GM23338 (cell line): ENCODE measurements at regions not wholly inside any gene's neighbourhood (a gene's known extent, or its start where the extent isn't known, plus 50 kb on each side); places are given as distances from the start of the nearest gene placed in this dataset.

Experiments
- ATAC-seq: fragments of 200-7000 bp; cut with Tn5 transposase; 3 replicates; pipeline ENCODE4 v1.9.1; 2020
- DNase-seq: peaks from one replicate; pipeline ENCODE4 v3.0.0-alpha.2; 2015; ENCODE audit warnings: low spot score
- H2AFZ ChIP-seq: fragments of 200-600 bp; sonication (generic); 2 replicates; pipeline ENCODE4 v1.8.0; 2016; ENCODE audit warnings: antibody characterized with exemption, mild to moderate bottlenecking, moderate library complexity
- H3F3A ChIP-seq: fragments of 200-600 bp; sonication (generic); replicated peaks from 2 replicates; pipeline ENCODE4 v1.8.0; 2017; ENCODE audit warnings: antibody characterized with exemption, mixed run types, low read depth
- H3K27ac ChIP-seq: fragments of 200-600 bp; sonication (generic); 2 replicates; pipeline ENCODE4 v1.6.1; 2016; ENCODE audit warnings: low read depth
- H3K27me3 ChIP-seq: fragments of 200-600 bp; sonication (generic); 2 replicates; pipeline ENCODE4 v1.8.0; 2016; ENCODE audit warnings: mild to moderate bottlenecking, mixed run types, moderate library complexity; ENCODE audit not compliant: insufficient read depth
- H3K36me3 ChIP-seq: fragments of 200-600 bp; sonication (generic); 2 replicates; pipeline ENCODE4 v1.8.0; 2016; ENCODE audit warnings: mild to moderate bottlenecking; ENCODE audit not compliant: insufficient read depth
- H3K4me1 ChIP-seq: fragments of 200-600 bp; sonication (generic); 2 replicates; pipeline ENCODE4 v1.8.0; 2016; ENCODE audit warnings: mild to moderate bottlenecking, moderate library complexity; ENCODE audit not compliant: insufficient read depth
- H3K4me2 ChIP-seq: fragments of 200-600 bp; sonication (generic); 2 replicates; pipeline ENCODE4 v1.7.1; 2017; ENCODE audit warnings: mixed run types
- H3K4me3 ChIP-seq: fragments of 200-600 bp; sonication (generic); 2 replicates; pipeline ENCODE4 v1.6.1; 2016; ENCODE audit warnings: mixed run types
- H3K79me2 ChIP-seq: fragments of 200-600 bp; sonication (generic); replicated peaks from 2 replicates; pipeline ENCODE4 v1.8.0; 2017; ENCODE audit warnings: mild to moderate bottlenecking; ENCODE audit not compliant: insufficient read depth
- H3K9me2 ChIP-seq: fragments of 200-600 bp; sonication (generic); 2 replicates; pipeline ENCODE4 v1.8.0; 2017; ENCODE audit not compliant: insufficient read depth
- H4K20me1 ChIP-seq: fragments of 200-600 bp; sonication (generic); replicated peaks from 2 replicates; pipeline ENCODE4 v1.8.0; 2017; ENCODE audit warnings: mild to moderate bottlenecking; ENCODE audit not compliant: insufficient read depth
- H3K27ac Mint-ChIP-seq: 2 replicates; pipeline ENCODE4 v1.8.0; 2020; ENCODE audit warnings: inconsistent platforms, mild to moderate bottlenecking, moderate library complexity, mixed read lengths
- H3K27me3 Mint-ChIP-seq: 3 replicates; pipeline ENCODE4 v1.8.0; 2022; ENCODE audit warnings: low read depth, mild to moderate bottlenecking, moderate library complexity, mixed read lengths, inconsistent platforms; ENCODE audit not compliant: insufficient read depth, poor library complexity
- H3K36me3 Mint-ChIP-seq: 3 replicates; pipeline ENCODE4 v1.8.0; 2021; ENCODE audit warnings: low read depth, mild to moderate bottlenecking, inconsistent platforms, moderate library complexity, mixed read lengths
- H3K4me1 Mint-ChIP-seq: 3 replicates; pipeline ENCODE4 v1.8.0; 2020; ENCODE audit warnings: mild to moderate bottlenecking, inconsistent platforms, mixed read lengths
- H3K4me3 Mint-ChIP-seq: 3 replicates; pipeline ENCODE4 v1.8.0; 2021; ENCODE audit warnings: moderate library complexity, mild to moderate bottlenecking, inconsistent platforms, mixed read lengths
- H3K9me3 Mint-ChIP-seq: 3 replicates; pipeline ENCODE4 v1.8.0; 2020; ENCODE audit warnings: moderate library complexity, mild to moderate bottlenecking, inconsistent platforms, mixed read lengths
- CREB1 ChIP-seq: fragments of 250-450 bp; sonication (Bioruptor Pico); IDR thresholded peaks from 2 replicates; pipeline ENCODE4 v1.5.0; 2020; ENCODE audit warnings: low read depth, mild to moderate bottlenecking, moderate library complexity
- EZH2 ChIP-seq: fragments of 200-600 bp; sonication (generic); IDR thresholded peaks from one replicate; pipeline ENCODE4 v1.8.0; 2017; ENCODE audit warnings: antibody characterized with exemption, mild to moderate bottlenecking, low read depth; ENCODE audit not compliant: unreplicated experiment
- EZH2phosphoT487 ChIP-seq: fragments of 200-600 bp; sonication (generic); IDR thresholded peaks from one replicate; pipeline ENCODE4 v1.8.1; 2018; ENCODE audit warnings: antibody characterized with exemption; ENCODE audit not compliant: unreplicated experiment
- JUNB ChIP-seq: IDR thresholded peaks from one replicate; pipeline ENCODE4 v1.6.1; 2016; ENCODE audit warnings: antibody characterized with exemption; ENCODE audit not compliant: unreplicated experiment
- POLR2AphosphoS5 ChIP-seq: IDR thresholded peaks from 2 replicates; pipeline ENCODE4 v1.6.1; 2016; ENCODE audit warnings: antibody characterized with exemption, low read depth
- STAT1 ChIP-seq: IDR thresholded peaks from one replicate; pipeline ENCODE4 v1.6.1; 2016; ENCODE audit warnings: antibody characterized with exemption; ENCODE audit not compliant: unreplicated experiment
- ZNF114 ChIP-seq: fragments of 250-450 bp; sonication (Bioruptor Pico); IDR thresholded peaks from 2 replicates; pipeline ENCODE4 v1.5.0; 2020; ENCODE audit warnings: mild to moderate bottlenecking, moderate library complexity
- ZNF331 ChIP-seq: fragments of 250-450 bp; sonication (Bioruptor Pico); IDR thresholded peaks from 2 replicates; pipeline ENCODE4 v1.5.0; 2020; ENCODE audit warnings: low read depth, mild to moderate bottlenecking, moderate library complexity
- TF ChIP-seq, protein P1 (sequence below): IDR thresholded peaks from 2 replicates; pipeline ENCODE4 v1.6.1; 2016; ENCODE audit warnings: antibody characterized with exemption
- TF ChIP-seq, protein P2 (sequence below): IDR thresholded peaks from one replicate; pipeline ENCODE4 v1.6.1; 2018; ENCODE audit warnings: antibody characterized with exemption; ENCODE audit not compliant: unreplicated experiment
- TF ChIP-seq, protein P3 (sequence below): fragments of 250-450 bp; sonication (Bioruptor Pico); IDR thresholded peaks from 2 replicates; pipeline ENCODE4 v1.5.0; 2020; ENCODE audit warnings: mild to moderate bottlenecking, moderate library complexity
- TF ChIP-seq, protein P4 (sequence below), 2 experiments: fragments of 200-600 bp in 1 of 2; sonication (generic) in 1 of 2; conservative IDR thresholded peaks; 2 replicates each; pipeline versions ENCODE4 v1.5.1 to v1.6.1; 2016 to 2017; ENCODE audit warnings: antibody characterized with exemption in 2 of 2, low read depth in 2 of 2, mild to moderate bottlenecking in 2 of 2, moderate library complexity in 1 of 2

DNA sequence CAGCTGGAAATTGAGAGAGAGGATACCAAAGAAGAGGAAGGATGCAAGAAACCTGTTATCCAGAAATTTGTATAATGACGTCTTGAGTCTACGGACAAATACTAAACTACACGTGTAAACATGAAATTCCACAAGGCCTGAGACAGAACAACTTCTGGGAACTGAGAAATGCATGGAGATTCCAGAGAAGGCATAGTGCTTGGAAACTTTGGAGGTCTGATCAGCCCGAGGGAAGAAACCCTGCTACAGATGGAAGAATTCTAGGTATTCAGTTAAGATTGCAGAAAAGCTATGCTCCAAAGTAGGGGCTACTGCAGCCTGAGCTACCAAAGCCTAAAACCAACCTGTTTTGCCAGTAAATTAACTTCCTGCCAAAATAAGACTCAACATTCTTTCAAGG, 120.4 kb downstream of the PDCL3 start (continued):
- TF ChIP-seq, protein P1, sequence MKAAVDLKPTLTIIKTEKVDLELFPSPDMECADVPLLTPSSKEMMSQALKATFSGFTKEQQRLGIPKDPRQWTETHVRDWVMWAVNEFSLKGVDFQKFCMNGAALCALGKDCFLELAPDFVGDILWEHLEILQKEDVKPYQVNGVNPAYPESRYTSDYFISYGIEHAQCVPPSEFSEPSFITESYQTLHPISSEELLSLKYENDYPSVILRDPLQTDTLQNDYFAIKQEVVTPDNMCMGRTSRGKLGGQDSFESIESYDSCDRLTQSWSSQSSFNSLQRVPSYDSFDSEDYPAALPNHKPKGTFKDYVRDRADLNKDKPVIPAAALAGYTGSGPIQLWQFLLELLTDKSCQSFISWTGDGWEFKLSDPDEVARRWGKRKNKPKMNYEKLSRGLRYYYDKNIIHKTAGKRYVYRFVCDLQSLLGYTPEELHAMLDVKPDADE = no peak
- TF ChIP-seq ZNF114 (no peak), EZH2 (no peak), CREB1 (CRISPR knock-in tag) (no peak)

DNA sequence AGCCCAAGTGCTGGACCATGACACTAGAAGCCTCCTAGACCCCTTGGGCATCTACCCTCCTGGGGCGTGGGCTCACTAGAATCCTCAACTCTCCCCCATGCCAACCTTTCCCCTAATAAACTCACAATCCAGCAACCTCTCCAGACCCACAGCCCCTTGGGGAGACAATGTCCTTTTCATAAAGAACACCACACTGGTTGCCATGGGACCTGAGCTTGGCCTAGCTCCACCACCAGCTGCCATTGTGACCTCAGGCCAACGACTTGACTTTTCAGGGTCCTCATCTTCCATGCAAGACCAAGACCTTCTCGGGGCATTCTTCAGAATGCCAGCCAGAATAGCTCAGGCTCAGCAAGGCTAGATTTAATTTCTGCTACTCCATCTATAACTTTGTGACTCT, 128.1 kb upstream of the NPAS2 start:
- no peak overlapping the region for H3K27ac Mint-ChIP-seq
- H3K4me1 Mint-ChIP-seq = peaks cover 8% of the 10 kb centered on the region; the same call in 2 of the 3 replicates
- Histone ChIP-seq H3K27ac (no peak overlapping the region), H3K9me2 (peaks cover 13% of the 10 kb centered on the region), H3K79me2 (no peaks in the 10 kb centered on the region), H3K4me2 (no peak overlapping the region), H2AFZ (no peak overlapping the region), H4K20me1 (no peaks in the 10 kb centered on the region), H3F3A (no peaks in the 10 kb centered on the region), H3K36me3 (no peaks in the 10 kb centered on the region), H3K27me3 (no peaks in the 10 kb centered on the region), H3K4me1 (0 out of 2 replicates have a peak, but pooled peaks cover 5% of the 10 kb centered on the region), H3K4me3 (no peak overlapping the region)
- H3K9me3 Mint-ChIP-seq = peaks cover 12% of the 10 kb centered on the region; the same call in 2 of the 3 replicates
- no peak for ATAC-seq
- H3K36me3 Mint-ChIP-seq = peaks cover 2% of the 10 kb centered on the region; the same call in 1 of the 3 replicates
- no peaks in the 10 kb centered on the region for H3K27me3 Mint-ChIP-seq
- H3K4me3 Mint-ChIP-seq = no peak overlapping the region
- DNase-seq = no peak
- TF ChIP-seq CREB1 (CRISPR knock-in tag) (no peak), EZH2phosphoT487 (no peak), ZNF331 (CRISPR knock-in tag) (no peak), STAT1 (no peak), ZNF114 (no peak), POLR2AphosphoS5 (no peak), JUNB (no peak)
- TF ChIP-seq, protein P2, sequence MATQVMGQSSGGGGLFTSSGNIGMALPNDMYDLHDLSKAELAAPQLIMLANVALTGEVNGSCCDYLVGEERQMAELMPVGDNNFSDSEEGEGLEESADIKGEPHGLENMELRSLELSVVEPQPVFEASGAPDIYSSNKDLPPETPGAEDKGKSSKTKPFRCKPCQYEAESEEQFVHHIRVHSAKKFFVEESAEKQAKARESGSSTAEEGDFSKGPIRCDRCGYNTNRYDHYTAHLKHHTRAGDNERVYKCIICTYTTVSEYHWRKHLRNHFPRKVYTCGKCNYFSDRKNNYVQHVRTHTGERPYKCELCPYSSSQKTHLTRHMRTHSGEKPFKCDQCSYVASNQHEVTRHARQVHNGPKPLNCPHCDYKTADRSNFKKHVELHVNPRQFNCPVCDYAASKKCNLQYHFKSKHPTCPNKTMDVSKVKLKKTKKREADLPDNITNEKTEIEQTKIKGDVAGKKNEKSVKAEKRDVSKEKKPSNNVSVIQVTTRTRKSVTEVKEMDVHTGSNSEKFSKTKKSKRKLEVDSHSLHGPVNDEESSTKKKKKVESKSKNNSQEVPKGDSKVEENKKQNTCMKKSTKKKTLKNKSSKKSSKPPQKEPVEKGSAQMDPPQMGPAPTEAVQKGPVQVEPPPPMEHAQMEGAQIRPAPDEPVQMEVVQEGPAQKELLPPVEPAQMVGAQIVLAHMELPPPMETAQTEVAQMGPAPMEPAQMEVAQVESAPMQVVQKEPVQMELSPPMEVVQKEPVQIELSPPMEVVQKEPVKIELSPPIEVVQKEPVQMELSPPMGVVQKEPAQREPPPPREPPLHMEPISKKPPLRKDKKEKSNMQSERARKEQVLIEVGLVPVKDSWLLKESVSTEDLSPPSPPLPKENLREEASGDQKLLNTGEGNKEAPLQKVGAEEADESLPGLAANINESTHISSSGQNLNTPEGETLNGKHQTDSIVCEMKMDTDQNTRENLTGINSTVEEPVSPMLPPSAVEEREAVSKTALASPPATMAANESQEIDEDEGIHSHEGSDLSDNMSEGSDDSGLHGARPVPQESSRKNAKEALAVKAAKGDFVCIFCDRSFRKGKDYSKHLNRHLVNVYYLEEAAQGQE = no peak
- TF ChIP-seq, protein P1 = no peak
- TF ChIP-seq, protein P3, sequence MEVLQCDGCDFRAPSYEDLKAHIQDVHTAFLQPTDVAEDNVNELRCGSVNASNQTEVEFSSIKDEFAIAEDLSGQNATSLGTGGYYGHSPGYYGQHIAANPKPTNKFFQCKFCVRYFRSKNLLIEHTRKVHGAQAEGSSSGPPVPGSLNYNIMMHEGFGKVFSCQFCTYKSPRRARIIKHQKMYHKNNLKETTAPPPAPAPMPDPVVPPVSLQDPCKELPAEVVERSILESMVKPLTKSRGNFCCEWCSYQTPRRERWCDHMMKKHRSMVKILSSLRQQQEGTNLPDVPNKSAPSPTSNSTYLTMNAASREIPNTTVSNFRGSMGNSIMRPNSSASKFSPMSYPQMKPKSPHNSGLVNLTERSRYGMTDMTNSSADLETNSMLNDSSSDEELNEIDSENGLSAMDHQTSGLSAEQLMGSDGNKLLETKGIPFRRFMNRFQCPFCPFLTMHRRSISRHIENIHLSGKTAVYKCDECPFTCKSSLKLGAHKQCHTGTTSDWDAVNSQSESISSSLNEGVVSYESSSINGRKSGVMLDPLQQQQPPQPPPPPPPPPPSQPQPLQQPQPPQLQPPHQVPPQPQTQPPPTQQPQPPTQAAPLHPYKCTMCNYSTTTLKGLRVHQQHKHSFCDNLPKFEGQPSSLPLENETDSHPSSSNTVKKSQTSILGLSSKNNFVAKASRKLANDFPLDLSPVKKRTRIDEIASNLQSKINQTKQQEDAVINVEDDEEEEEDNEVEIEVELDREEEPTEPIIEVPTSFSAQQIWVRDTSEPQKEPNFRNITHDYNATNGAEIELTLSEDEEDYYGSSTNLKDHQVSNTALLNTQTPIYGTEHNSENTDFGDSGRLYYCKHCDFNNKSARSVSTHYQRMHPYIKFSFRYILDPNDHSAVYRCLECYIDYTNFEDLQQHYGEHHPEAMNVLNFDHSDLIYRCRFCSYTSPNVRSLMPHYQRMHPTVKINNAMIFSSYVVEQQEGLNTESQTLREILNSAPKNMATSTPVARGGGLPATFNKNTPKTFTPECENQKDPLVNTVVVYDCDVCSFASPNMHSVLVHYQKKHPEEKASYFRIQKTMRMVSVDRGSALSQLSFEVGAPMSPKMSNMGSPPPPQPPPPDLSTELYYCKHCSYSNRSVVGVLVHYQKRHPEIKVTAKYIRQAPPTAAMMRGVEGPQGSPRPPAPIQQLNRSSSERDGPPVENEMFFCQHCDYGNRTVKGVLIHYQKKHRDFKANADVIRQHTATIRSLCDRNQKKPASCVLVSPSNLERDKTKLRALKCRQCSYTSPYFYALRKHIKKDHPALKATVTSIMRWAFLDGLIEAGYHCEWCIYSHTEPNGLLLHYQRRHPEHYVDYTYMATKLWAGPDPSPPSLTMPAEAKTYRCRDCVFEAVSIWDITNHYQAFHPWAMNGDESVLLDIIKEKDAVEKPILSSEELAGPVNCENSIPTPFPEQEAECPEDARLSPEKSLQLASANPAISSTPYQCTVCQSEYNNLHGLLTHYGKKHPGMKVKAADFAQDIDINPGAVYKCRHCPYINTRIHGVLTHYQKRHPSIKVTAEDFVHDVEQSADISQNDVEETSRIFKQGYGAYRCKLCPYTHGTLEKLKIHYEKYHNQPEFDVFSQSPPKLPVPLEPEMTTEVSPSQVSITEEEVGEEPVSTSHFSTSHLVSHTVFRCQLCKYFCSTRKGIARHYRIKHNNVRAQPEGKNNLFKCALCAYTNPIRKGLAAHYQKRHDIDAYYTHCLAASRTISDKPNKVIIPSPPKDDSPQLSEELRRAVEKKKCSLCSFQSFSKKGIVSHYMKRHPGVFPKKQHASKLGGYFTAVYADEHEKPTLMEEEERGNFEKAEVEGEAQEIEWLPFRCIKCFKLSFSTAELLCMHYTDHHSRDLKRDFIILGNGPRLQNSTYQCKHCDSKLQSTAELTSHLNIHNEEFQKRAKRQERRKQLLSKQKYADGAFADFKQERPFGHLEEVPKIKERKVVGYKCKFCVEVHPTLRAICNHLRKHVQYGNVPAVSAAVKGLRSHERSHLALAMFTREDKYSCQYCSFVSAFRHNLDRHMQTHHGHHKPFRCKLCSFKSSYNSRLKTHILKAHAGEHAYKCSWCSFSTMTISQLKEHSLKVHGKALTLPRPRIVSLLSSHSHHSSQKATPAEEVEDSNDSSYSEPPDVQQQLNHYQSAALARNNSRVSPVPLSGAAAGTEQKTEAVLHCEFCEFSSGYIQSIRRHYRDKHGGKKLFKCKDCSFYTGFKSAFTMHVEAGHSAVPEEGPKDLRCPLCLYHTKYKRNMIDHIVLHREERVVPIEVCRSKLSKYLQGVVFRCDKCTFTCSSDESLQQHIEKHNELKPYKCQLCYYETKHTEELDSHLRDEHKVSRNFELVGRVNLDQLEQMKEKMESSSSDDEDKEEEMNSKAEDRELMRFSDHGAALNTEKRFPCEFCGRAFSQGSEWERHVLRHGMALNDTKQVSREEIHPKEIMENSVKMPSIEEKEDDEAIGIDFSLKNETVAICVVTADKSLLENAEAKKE (CRISPR knock-in tag) = no peak
- TF ChIP-seq, protein P4, sequence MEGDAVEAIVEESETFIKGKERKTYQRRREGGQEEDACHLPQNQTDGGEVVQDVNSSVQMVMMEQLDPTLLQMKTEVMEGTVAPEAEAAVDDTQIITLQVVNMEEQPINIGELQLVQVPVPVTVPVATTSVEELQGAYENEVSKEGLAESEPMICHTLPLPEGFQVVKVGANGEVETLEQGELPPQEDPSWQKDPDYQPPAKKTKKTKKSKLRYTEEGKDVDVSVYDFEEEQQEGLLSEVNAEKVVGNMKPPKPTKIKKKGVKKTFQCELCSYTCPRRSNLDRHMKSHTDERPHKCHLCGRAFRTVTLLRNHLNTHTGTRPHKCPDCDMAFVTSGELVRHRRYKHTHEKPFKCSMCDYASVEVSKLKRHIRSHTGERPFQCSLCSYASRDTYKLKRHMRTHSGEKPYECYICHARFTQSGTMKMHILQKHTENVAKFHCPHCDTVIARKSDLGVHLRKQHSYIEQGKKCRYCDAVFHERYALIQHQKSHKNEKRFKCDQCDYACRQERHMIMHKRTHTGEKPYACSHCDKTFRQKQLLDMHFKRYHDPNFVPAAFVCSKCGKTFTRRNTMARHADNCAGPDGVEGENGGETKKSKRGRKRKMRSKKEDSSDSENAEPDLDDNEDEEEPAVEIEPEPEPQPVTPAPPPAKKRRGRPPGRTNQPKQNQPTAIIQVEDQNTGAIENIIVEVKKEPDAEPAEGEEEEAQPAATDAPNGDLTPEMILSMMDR (conservative IDR thresholded peaks at IDR 0.05; ENCODE audit: low read depth in 2 of 2) = no peak
